ENCODE measurements at regions not wholly inside any gene's neighbourhood (a gene's known extent, or its start where the extent isn't known, plus 50 kb on each side); places are given as distances from the start of the nearest gene placed in this dataset.

- H2AFZ ChIP-seq (ENCODE audit: low read length): no peak overlapping the region
- H3K79me2 ChIP-seq (ENCODE audit: insufficient read depth, low read length): no peaks in the 10 kb centered on the region
- no peak overlapping the region for H3K4me3 ChIP-seq (replicated peaks in 1 of 3; ENCODE audit: insufficient read depth in 1 of 3, low read depth in 2 of 3, low read length in 3 of 3)
- POLR2A ChIA-PET: no interaction called here
- FAIRE-seq (no peak), DNase-seq (ENCODE audit: low spot score) (no peak), ATAC-seq (no peak)
- no peaks in the 10 kb centered on the region for H3K4me1 ChIP-seq (ENCODE audit: insufficient read depth, low read length)
- intact Hi-C loops (cut with micrococcal nuclease; ENCODE audit: unreplicated experiment): no loop called here
- no peaks in the 10 kb centered on the region; a peak in 1 of 5 replicates for H3K27me3 ChIP-seq (ENCODE audit: control insufficient read depth in 1 of 2, insufficient read depth in 2 of 2, low read length in 2 of 2)
- no peak overlapping the region for H3K27ac ChIP-seq (ENCODE audit: extremely low read length, insufficient read depth, low read length)
- WGBS (ENCODE audit: low lambda C conversion rate): 4% methylated on average over 2 of the region's 2 CpGs
- H3K4me2 ChIP-seq (ENCODE audit: low read depth, low read length): no peak overlapping the region
- H3K9me3 ChIP-seq (ENCODE audit: low read length): no peaks in the 10 kb centered on the region
- BruUV-seq (replicated peaks): no TSS peak
- H4K20me1 ChIP-seq (ENCODE audit: insufficient read depth, low read length): no peaks in the 10 kb centered on the region
- no peaks in the 10 kb centered on the region for H3K36me3 ChIP-seq (replicated peaks in 1 of 2; ENCODE audit: control insufficient read depth in 1 of 2, insufficient read depth in 2 of 2, low read length in 2 of 2)
- TF ChIP-seq CEBPZ (IDR thresholded peaks at IDR 0.05; ENCODE audit: low read length) (no peak), MIER3 (CRISPR knock-in tag; IDR thresholded peaks at IDR 0.05; ENCODE audit: borderline replicate concordance) (no peak), ZFP36L1 (CRISPR knock-in tag; IDR thresholded peaks at IDR 0.05) (no peak), REPIN1 (CRISPR knock-in tag; IDR thresholded peaks at IDR 0.05; ENCODE audit: borderline replicate concordance, low read depth) (no peak), ZNF703 (CRISPR knock-in tag; IDR thresholded peaks at IDR 0.05; ENCODE audit: borderline replicate concordance) (no peak), ZSCAN31 (CRISPR knock-in tag; IDR thresholded peaks at IDR 0.05; ENCODE audit: low read depth) (no peak)
- TF ChIP-seq, protein P1, sequence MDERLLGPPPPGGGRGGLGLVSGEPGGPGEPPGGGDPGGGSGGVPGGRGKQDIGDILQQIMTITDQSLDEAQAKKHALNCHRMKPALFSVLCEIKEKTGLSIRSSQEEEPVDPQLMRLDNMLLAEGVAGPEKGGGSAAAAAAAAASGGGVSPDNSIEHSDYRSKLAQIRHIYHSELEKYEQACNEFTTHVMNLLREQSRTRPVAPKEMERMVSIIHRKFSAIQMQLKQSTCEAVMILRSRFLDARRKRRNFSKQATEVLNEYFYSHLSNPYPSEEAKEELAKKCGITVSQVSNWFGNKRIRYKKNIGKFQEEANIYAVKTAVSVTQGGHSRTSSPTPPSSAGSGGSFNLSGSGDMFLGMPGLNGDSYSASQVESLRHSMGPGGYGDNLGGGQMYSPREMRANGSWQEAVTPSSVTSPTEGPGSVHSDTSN (CRISPR knock-in tag; IDR thresholded peaks at IDR 0.05): no peak
- CTCF ChIA-PET (ENCODE audit: low intra/inter-chr PET ratio, low total read pairs): no interaction called here
- H3K9ac ChIP-seq (ENCODE audit: insufficient read depth, low read depth, low read length): no peak overlapping the region
- in situ Hi-C loops (cut with HindIII; ENCODE audit: extremely low pct_ligation_motif_present, low pct_unique_long_range_greater_than_20kb): no loop called here
Observed at GRCh38 chr3:99356696-99357095, 281.7 kb upstream of the COL8A1 start.

All from HepG2 (cell line).